HG03342 (cell line): ENCODE measurements at regions not wholly inside any gene's neighbourhood (a gene's known extent, or its start where the extent isn't known, plus 50 kb on each side); places are given as distances from the start of the nearest gene placed in this dataset.

Experiments
- ATAC-seq: cut with Tn5 transposase; IDR thresholded peaks from one replicate; pipeline ENCODE4 v1.9.1; 2021; ENCODE audit warnings: mild to moderate bottlenecking, moderate library complexity; ENCODE audit not compliant: unreplicated experiment

DNA sequence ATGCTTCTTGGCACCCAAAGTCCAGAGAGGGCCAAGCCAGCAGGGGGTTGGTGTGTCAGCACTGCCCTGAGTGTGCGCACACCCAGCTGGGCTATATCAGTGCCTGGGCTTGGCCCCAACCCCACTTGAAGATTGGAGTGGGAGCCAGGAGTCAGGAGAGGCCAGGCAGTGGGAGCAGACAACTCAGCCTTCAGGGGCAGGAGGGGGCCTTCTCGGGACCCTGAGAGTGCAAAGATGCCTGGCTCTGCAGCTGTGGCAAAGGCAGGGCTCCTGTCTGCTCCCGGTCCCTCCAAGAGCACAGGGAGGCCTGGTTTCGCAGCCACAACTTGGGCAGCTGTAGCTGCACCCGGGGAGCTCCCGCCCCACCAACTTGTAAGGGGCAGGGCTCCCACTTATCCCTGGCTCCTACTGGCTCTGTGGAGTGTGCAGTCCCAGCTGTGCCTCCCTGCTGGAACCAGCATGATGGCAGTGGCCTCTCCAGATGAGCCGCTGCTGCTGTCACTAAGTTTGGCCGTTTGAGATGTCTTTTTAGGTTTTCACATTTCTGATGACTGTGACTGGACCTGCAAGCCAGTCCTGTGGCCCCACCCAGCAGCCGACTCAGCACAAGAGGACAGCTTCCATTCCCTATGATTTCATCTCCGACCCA lies 148.8 kb upstream of the HS6ST1 start:
- ATAC-seq = no peak

DNA sequence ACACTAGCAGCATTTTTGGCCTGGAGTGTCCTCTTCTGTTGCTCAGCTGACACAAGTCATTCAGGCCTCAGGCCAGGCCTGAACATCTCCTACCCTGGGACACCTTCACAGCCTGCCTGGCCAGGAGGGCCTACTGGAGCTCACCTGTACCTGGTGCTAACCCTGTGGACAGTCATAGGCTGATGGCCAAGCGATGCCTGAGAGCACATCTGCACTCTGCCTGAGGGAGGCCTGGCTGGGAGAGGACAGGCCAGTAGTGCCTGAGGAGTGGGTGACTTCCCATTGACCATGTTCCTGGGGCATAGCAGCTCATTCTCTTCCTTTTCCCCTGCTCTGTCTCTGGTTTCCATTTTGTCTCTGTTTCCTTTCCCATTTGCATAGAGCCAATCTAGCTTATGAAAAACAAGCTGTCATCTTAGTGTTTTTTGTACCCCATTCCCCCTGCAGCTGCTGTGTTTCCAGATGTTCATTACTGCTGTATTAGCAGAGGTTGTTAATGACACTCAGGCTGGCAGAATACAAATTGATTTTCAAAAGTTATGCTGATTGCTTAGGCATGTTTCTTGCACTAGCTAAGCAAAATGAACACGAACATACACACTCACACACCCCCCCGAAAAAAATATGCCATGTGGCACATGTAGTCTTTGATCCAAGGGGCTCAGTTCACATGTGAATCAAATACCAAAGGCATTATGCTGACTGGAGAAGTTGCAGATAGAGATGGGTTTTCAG lies 149.7 kb upstream of the HS6ST1 start:
- no peak for ATAC-seq

DNA sequence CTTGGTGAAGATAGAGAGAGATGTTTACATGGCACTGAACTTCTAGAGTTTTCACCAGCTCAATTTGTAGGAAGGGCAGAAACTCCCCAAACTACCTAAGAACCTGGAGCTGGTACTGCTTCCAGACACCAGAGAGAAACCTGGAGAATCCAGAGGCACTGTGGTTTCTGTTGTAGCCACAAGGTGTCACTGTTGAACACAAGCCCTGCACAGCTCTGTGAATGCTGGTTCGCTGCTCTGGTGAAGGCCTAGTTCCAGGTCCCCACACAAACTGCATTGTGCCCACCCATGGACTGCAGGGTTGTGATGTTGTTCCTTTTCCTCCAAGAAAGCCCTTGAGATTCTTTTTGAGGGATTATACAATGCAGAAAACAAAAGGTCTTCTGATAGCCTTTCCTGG lies 150.5 kb upstream of the HS6ST1 start:
- ATAC-seq = no peak

DNA sequence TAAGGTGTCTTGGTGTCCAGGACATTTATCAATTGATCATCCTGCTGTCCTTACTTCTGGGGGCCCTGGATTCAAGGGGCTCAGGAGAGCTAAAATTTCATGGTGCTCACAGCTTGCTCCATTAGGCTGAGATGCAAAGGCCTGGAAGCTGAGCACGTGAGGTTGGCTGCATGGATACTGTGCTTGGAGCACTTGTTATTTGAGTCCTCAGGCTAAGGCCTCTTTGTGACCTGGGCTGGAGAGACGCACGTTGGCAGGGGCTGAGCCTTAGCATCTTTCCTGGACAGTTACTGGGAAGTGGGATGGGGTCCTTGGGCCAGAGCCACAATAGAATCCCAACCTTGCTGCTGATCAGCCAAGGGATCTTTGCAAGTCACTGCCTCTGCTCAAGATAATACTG lies 151.2 kb upstream of the HS6ST1 start:
- ATAC-seq = no peak

DNA sequence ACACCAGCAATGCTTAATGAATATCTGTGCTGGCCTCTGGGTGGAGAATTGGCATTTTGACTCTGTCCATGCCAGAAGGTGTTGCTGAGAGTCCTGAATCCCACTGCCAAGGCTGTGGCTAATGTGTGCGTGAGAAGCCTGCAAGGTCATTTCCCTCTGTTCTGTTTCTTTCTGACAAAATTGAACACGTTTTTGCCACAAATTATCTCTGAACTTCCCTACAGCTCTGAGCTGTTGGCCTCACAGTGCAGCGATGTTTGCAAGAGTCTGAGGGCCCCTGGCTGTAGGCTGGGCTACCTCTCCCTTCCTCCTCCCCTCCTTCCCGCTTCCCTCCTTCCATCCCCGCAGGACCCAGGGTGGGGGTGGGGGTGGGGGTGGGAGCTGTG lies 154.1 kb upstream of the HS6ST1 start:
- ATAC-seq = peak; percentile 32

DNA sequence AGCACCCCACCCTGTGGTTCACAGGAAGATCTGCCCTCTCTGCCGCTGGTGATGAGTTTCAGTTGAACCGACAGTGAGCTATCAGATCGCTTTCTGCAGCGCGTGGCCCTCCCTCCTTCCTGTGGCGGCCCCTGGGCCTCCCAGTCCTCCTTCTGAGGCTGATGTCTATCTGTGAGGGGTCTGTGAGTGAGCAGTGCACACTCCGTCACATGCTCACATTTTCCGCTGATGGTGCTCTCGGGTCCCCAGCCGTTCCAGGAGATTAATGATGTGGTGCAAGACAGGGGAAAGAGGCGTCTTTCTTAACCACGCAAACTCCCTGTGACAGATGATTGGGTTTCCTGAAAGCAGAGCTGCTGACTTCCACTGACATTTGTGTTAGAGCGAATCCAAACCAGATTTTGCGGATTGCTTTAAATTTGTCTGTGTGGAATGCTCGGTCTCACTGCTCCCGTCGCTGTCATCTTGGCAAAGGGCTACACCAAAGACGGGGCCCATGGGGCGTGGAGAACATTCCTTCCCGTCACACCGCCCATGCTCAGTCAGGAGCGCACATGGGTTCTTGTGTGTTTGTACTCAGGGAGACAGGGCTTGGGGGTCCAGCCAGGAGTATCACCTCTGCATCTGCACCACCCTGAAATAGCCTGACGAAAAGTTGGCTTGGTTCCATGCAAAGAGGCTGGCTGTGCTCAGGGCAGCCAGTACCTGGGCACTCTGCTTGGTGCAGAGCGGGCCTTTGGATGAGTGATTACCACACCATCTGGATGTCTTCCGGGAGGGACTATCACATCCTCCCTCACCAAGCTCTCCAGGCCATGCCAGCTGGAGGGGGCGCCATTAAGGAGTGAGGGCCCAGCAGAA lies 154.7 kb upstream of the HS6ST1 start:
- peak; percentile 71 for ATAC-seq

DNA sequence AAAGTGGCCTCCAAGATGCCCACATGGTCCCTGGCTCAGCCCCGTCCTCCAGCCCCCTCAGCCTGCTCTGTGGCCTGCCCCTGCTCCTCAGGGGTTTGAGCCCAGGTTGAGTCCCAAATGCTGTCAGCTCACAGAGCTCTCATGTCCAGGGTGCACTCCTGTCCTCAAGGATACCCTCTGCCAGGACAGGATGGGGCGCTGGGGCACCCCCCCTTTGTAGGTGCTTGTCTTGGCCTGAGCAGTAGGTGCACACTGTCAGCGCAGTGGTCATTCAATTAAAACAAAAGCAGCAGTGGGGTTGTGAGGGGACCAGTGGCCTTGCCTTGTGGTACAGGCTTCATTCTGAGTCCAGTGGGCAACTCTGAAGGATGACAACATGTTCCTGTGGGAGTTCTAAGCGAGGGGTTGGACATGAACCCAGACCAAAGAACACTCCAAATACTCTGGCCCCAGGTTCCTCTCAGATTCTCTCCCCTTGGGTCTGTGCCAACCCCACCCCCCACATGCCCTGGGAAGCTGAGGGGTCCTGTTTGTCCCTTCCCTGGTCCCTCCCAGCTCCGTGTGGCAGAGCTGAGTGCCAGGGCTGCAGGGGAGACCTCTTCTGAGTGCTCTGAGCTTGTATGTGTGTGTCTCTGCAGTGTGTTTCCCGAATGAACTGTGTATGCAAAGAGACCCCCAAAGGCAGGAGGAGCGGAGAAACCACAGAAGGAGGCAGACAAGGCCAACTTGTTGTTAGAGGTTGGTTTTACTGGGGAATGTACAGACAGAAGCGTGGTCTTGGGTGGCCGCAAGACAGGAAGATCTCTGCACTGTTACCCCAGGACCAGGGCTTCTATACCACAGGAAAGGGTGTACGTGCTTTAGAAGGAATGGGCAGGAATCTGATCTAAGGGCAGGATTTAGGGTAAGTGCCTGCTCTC lies 155.6 kb upstream of the HS6ST1 start:
- no peak for ATAC-seq

DNA sequence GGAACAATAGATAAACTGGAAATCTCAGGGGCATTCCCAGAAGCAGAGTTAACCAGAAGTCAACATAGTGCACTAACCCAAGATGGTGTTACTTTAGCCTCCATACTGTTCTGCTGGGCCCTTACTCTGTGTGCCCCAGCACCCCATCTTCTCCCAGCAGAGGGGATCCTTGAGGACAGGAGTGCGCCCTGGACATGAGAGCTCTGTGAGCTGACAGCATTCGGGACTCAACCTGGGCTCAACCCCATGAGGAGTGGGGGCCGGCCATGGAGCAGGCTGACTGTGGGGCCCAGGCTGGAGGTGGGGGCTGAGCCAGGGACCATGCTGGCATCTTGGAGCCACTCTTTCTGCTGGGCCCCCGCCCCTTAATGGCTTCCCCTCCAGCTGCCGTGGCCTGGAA lies 156.3 kb upstream of the HS6ST1 start:
- ATAC-seq = no peak

DNA sequence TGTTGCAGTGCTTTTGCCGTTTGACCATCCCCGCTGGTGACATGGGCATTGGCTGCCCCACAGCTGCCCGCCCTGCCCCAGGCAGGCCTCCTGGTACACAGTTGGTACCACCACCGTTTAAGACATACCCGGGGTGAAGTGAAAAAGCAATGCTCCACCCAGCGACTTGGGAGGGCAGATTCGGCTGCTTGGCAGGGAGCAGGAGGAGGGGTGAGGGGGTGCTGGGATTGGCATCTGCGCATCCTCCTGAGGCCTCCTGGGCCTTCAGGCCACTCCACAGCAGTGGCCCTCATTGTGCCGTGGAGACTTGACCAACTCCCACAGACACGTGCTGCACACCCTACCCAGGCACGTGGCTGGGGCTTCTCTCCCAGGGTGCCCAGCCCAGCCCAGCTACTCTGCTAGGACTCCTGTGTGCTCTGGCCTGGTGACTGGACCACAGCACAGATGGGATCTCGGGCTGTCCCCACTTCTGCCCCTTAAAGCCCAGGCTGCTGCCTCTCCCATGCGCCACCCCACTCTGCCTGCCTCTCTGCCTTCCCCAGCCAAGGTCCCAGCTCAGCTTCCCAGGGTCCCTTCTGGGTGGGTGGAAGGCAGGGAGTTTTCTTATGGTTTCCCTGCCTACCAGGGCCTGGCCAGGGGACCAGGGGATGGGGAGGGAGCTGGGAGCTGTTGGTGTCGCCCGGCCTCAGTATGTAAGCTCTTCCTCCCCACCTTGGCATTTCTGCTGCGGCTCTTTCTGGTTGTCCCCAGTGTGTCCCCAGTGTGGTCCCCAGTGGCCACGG lies 157.0 kb upstream of the HS6ST1 start:
- no peak for ATAC-seq

DNA sequence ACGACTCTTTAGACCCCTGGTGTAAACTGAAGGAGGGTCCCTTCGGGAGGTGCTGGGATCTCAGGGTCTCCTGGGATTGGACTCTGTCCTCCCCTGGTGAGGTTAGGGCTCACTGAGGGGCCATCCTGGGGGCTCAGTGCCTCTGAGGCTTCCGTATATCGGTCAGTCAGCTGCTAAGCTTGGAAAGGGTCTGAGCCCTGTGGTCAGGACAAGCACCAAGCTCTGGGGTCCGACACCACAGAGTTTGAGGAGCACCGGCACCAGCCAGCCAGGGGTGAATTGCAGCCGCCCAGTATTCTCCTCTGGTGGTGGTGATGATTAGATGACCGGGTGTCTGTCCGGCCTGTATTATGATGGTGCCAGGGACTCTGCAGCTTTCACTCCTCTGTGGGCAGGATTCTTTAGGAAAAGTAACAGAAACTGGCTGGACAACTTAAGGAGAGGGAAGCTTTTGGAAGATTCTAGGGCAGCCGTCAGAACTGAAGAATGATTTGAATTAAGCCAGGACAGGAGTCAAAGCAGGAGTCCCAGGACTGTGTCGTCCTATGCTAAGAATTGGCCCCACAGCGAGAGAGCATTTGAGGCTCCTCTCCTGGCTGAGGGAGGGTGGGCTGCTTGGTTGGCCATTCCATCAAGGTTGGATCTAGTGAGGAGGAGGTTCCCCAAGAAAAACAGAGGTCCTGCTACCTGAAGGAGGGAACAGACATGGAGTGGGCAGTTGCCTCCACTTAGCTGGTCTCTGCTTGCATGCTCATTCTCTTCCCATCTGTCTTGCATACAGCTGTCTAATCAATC lies 158.6 kb upstream of the HS6ST1 start:
- ATAC-seq = no peak

DNA sequence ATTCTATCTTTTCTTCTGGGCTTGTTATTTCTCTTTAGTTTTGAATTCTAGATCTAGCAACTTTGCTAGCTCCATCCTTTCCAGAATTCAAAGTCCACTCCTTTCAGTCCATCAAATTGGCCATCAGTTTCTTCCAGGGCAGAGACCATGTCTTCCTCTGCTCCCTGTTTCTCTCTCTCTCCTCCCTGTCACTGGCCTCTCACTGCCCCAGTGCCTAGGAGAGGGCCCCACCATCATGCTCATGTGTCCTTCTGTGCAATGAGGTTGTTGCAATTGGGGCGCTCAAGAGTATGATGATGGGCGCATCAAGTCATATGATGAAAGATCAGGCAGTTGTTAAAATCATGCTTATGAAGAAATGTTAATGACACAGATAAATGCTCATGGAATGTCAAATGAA lies 159.2 kb upstream of the HS6ST1 start:
- ATAC-seq = no peak

DNA sequence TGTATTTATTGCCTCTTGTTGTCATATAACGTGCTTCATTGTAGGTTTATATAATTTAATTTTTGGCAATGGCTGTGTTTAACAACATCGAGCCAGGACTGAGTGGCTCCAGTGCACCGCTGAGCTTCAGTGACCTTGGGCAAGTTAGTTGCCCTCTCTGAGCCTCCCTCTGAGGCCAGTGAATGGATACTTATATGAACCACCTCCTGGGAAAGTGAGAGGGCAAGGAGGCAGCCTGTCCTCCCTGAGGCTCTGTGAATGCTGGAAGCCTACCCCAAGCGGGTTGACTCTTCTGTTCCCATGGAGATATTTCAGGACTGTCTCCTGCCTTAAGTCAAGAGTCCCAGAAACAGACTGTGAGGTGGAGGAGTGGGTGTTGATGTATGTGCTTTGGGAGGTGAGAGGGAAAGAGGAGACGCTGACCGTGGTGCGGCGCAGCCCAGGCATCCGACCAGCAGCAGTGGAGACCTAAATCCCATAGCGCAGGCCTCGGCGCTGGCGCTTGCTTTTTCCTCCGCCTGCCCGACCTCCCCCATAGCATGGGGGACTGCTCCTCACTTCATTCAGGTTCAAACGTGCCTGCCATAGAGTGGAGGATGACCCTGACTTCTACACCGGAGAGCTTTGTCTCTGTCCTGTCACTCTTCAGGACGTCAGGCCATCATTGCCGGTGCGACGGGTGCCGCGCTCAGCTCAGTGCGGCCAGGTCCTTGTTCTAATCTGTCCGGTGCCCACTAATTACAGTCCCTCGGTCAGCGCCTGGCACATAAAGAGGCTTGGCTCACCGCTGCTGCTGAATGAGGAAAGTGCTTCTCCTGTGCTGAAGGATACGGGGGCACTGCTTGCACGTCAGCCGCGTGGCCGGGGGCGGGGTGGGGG lies 167.3 kb upstream of the HS6ST1 start:
- no peak for ATAC-seq

DNA sequence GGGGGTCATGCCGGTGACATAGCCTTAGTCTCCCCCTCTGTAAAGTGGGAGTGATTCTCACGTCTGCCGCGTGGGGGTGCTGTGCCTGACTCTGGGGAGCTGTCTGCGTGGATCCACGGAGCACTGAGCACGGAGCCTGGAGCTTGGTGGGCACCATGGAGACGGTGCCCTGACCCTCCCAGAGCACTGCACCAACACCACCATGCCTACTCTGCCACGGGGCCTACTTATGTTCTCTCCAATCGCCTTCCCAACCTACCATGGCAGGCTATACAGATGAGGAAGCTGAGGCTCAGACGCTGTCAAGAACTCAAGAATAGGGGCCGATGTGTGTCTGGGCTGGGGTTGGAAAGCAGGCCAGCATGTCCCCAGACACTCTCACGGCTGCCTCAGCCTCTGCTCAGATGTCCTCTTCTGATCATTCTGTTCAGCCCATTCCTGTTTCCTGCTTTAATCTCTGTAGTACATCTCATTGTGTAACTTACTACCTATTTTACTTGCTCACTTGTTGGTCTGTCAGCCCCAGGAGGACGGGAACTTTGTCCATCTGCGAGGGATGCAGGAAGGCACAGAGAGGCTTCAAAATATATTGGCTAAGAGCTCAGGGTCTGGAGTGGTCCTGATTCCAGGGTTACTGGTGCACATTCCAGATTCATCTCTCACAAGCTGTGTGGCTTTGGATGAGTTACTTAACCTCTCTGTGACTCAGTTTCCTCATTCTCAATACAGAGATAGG lies 168.1 kb upstream of the HS6ST1 start:
- no peak for ATAC-seq

DNA sequence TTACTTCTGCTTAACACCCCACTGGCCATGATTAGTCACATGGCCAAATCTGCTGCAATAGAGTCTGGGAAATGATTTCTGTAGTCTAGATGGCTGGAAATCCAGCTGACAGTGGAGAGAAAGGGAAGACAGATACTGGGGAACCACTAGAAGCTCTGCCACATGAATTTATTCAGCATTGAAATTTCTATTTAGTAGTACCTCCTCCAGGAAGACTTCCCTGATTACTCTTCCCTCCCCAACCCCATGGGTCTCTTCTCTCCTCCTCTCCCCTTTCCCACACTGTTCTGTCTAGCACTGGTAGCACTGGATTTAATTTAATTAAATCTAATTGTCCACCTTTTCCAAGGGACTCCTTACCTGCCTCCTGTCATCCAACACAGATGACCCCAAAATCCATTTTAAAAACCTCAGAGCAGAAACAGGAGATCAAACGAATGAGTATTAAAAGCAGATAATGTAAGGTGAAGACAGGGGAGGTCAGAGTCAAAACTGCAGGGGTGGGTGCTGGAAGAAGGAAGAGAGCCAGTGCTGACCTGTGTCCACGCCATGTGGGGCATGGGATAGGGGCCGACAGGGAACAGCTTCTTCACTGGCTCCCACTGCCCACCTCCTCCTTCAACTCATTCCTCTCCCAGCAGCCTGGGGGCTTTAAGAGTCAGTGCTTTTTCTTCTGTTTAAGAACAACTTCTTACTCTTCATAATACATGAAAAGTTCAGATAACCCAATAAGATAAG lies 169.2 kb upstream of the HS6ST1 start:
- ATAC-seq = no peak

DNA sequence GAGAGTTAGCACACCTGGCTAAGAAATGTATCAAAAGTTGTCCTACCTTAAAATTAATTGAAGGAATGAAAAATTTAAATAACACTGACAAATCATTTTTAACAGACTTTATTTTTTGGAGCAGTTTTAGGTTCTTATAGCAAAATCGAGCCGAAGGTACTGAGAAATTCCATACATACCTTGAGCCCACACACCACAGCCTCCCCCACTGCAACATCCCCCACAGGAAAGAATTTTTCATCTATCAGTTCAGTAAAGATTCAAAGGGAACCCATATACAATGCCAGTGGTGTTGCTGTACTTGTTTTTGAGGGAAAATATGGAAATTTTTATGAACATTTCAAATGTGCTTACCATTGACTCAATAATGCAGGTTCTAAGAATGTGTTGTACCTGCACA lies 169.8 kb upstream of the HS6ST1 start:
- ATAC-seq = no peak

DNA sequence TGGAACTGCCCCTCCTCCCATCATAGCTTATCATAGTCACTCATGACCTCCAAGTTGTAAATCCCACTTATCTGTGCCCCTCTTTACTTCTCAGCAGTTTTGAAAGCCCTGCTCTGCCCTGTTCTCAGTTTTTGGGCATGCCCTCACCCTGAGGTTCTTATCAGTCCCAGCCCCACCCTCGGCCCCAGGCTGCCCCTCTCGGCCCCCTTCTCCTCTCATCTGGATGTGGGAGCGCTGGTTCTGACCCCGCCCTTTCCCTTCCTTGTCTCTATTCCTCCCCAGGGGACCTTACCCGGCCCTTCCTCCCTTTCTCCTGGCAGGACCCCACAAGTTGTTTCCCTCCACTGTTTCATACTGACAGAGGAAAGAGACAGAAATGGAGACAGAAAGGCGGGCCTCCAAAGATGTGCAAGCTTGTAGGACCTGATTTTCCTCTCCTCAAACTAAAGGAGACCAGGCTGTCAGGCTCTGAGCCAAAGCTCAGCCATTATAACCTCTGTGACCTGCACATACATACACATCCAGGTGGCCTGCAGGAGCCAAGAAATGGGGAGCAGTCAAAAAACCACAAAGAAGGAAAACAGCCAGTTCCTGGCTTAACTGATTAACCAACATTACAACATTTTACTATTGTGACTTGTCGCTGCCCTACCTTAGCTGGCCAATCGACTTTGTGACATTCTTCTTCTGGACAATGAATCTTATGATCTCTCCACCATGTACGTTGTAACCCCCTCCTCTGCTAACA lies 171.0 kb upstream of the HS6ST1 start:
- ATAC-seq = no peak
